HG02840 (cell line): ENCODE measurements at regions not wholly inside any gene's neighbourhood (a gene's known extent, or its start where the extent isn't known, plus 50 kb on each side); places are given as distances from the start of the nearest gene placed in this dataset.

ENCODE experiments used
- ATAC-seq: cut with Tn5 transposase; IDR thresholded peaks from one replicate; pipeline ENCODE4 v1.9.1; 2021; ENCODE audit warnings: mild to moderate bottlenecking, moderate library complexity, moderate number of reproducible peaks; ENCODE audit not compliant: unreplicated experiment, low FRiP score

DNA sequence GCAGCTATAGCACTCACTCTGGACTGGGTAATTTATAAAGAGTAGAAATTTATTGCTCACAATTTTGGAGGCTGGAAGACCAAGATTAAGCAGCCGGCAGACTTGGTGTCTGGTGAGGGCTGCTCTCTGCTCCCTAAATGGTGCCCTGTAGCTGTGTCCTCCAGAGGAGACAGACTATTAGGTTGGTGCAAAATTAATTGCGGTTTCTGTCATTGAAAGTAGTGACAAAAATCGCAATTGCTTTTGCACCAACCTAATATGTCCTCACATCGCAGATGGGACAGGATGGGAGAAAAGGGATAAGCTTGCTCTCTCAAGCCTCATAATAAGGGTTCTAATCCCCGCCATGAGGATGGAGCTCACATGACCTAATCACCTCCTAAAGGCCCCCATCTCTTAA is 258.1 kb upstream of the VCX3A start:
- ATAC-seq, result no peak

DNA sequence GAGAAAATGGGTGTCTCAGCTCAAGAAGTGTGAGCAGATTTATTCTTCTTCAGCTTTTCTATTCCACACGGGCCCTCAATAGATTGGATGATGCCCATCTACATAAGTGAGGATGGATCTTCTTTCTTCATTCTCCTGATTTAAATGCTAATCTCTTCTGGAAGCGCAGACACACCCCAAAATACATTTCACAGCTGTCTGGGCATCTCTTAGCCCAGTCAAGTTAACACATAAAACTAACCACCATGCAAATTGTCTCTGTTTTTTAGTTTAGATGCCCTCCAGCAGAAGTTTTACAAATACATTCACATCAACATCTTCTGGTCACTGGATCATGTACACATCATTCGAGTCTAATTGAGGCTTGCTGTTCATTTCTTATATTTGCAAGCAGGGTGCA is 249.0 kb upstream of the VCX3A start:
- no peak for ATAC-seq

DNA sequence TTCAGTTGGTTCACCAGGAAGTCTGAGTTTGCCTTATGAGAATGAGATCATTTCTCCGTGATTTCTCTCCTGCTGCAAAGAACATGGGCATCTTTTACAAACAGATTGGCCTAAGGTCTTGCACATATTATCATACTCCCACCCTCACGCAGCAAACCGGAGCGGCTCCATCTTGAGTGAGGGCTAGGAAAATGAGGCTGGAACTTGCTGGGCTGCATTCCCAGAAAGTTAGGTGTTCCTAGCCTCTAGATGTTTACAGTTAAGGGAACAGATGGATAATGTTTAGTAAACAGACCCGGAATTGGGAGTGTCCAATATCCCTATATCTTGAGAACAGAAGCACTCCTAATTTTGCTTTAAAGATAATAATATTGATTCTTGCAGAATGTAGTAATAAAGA is 247.9 kb upstream of the VCX3A start:
- ATAC-seq, result no peak

DNA sequence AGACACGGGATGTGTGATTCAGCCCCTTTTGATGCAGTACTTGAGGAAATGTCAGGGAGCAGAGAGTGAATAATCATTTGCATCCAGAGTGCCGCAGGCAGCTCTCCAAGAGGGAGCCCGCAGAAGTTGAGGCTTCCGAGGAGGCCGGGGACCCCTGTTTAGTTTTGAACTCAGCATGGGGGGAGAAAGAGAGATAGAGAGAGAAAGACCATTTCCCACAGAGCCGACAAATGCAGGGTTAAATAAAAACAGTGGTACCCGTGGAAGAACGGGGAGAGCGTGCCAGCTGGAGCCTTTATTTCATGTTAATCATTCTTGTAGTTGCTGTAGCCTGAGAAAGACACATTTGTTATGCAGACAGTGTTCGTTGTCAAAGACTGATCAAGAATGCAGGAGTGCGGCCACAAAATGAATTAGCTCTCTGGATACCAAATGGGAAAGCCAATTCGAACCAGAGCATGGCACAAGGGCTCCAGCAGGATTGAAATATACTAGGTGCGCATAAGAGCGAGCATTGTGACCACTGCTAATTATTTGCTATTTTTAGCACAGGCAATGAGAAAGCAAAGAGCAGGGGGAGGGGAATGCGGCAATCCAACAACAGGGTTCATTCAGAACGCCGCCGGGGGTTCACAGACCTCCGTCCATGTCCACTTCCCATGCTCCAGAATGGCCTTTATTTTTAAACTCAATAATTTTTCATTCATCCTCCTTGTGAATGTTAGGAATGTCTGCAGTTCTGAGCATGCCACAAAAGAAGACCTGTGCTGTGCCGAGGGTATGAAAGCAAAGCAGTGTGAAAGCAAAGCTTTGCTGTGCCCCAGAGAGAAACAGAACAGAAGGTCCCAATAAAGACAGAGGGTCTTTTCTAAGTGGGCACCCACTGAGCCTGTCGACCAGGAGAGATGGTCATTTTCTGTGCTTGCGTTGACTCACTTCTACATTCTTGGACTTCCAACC is 243.9 kb upstream of the VCX3A start:
- ATAC-seq, result no peak

DNA sequence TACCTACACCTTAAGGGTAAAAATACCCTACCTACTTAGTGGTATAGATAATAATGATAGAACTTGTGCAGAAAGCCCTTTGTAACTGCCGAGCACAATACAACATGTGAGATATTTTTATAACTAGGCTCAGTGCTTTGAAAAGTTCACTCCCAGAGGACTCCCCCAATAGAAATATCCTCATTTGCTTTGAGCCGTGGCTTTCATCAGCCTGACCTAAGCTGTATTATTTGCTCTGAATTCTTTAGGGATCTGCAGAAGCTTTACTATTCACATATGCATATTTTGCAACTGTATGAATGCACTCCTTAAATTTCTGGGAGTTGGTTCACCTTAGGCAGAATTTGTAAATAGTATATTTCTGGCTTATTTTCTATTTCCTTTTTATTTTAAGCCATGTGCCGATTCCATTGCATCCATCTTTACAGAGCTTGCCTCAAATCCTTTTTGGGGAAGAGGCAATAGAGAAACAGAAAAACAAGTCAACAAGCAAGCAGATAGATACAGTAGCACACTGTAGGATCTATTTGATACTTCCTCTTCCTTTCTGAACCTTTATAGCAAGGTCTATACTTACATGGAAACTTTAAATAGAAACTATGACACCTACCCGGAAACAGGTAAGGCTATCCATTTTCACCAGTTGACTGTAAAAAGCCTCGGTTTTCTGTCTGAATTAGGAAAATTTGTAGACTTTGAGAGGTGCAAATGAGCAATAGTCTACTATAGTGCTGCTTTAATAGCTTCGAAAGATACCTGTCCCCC is 242.5 kb upstream of the VCX3A start:
- peak; percentile 56 for ATAC-seq

DNA sequence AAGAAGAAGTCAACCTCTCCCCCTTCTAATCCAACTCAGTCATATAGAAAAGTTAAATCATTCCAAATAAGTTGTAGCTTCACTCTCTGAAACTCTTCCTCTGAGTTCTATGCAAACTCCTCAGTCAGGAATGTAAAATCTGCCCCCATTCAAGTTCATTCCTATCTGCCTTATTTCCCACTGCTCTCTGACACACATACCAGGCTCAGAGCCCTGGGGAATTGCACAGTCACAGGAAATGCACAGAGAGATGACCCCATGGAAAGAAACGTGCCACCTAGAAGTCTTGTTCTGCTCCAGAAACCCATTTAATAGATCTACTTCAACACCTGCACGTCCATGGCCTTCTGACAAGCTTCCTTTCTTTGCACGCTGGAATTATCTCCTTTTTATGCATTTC is 236.0 kb upstream of the VCX3A start:
- ATAC-seq, result no peak

DNA sequence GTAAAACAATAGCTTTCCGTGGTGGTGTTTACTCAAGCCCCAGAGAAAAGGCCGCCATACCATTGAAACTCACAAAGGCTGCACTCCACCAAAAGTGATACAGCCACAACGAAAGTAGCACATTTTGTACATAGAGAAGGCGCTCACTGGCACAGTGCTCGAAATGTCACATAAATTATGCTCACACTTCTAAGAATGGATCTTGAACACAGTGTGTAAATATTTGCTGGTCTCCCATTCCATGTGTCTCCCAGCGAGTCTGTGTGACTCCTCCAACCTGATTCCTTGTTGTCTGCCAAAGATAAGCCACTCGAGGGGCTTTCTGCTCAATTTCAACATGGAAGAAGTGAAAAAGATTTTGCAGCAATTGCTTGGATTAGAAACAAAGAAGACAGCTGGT is 234.0 kb upstream of the VCX3A start:
- ATAC-seq, result no peak

DNA sequence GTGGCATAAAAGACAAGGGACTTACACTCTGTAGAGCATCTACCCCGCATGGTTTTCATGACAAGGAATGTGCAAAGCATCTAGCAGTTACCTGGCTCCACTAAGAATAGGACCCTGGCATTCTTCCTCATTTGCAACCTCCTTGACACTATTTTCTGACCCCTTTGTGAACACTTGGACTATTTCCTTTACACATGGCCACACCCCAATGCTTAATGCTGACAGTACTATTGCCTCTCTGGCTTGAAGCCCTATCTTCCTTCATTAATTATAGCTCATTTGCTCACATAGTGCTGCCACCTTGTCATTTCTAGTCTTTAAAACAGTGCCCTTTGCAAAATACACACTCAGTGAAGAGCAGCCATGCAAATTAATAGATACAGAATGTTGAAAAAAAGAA is 226.3 kb upstream of the VCX3A start:
- no peak for ATAC-seq

DNA sequence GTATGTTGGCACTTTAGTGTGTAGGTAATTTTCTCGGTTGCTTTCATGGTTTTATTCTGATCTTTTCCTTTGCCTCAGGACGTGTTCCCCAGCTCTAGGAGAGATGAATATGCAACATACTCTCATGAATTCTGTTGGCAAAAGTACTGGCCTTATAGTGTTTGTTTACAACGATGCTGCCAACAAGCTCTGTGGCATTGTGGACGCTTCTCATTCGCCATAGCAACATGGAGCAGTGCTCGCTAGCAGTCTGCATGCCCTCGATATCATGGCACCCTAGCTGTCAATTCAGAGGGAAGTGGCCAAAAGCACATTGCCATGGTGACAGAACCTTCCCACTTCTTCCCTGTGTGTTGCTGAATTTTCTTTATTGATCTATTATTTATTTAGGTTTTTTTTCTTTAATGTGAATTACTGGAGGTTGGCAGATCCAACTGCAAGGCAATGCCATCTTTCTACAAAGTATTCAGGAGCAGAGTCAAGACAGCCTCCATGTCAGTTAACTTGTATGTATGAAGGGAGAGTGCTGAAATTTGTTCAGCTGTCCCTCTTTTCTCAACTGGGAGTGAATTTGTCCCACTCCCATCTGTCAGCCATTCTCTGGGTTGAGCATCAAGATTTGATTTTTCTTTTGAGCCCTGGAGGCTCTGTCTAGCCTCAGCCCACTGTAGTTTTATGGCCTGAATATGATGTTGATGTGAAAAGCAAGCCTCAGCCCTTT is 224.9 kb upstream of the VCX3A start:
- no peak for ATAC-seq

DNA sequence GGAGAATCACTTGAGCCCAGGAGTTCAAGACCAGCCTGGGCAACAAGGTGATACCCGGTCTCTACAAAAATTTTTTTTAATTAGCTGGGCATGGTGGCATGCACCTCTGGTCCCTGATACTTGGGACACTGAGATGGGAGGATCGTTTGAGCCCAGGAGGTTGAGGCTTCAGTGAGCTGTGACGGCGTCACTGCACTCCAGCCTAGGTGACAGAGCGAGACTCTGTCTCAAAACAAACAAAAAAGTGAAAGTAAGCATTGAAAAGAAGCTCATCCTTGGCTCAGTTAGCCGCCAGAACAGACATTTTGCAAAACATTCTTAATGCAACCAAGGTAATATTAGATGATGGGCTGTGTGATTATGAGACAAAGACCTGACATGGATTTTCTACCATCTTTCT is 223.3 kb upstream of the VCX3A start:
- ATAC-seq, result no peak

DNA sequence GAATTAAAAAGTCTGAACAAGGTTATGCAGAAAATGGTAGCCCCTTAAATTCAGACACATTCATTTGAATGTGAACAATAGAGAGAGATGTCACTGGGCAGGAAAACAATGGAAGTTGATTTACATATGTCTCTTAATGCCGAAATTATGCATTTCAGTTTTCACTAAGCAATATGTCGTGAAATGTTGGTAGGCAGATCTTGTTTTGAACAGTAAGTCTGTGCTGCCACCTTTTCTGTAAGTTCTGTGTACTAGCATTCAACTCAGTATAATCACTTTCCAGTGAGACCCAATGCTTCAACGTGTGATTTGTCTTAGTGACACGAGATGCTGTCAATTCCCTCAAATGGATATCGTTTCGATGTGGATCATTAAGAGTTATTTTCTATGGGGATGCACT is 222.7 kb upstream of the VCX3A start:
- no peak for ATAC-seq

DNA sequence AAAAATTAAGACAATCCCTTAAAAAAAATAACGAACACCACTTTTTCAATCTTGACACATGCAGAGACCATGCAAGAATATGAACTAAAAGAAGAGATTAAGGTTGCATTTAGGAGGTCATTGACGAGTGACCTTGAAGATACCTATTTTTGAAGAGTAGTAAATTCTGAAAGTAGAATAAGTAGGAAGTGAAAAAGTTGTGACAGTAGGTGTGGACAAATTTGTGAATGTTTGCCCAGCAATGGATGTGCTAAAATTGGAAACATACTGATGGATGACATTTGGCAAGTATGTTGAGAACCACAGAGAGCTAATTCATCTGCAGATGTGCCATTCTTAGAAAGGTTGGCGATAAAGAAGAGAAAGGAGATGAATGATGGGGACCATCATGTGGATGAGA is 213.7 kb upstream of the VCX3A start:
- no peak for ATAC-seq

DNA sequence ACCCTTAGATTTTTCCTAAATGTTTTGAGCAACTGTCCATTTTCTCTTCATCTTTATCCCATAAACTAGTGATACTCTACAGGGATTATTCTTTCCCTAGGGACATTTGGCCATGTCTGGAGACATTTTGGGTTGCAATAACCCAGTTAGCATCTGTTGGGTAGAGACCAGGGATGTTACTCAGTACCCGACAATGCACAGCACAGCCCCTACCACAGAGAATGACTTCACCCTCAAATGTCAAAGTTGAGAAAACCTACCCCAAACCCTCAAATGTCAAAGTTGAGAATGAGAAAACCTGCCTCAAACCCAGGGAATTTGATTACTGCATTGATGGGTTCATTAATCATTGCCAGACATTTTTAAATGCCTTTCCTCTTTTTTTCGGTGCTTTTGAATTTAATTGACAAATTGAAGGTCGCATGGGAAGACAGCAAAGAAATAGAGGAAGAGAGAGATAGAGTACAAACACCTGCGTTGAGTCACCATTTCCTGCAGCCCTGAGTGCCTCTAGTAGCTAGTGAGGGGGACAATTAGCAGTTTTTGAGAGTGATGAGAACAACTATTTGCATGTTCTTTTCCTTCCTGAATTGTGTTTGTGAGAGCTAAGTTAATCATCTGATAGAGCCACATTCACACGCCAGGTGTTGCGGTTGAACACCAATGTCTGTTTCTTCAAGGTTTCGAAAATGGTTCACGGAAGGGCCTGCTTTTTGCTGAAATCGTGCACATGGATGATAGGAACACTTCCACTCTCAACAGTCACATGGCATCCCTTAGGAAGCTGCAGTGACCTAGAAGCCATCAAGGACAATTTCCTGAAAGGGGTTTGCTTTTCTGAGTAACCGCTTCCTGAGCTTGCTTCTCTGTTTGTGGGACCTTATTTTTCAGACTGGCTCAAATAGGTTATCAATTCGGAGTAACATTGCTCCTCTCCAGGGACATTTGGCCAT is 203.9 kb upstream of the VCX3A start:
- peak; percentile 98 for ATAC-seq

DNA sequence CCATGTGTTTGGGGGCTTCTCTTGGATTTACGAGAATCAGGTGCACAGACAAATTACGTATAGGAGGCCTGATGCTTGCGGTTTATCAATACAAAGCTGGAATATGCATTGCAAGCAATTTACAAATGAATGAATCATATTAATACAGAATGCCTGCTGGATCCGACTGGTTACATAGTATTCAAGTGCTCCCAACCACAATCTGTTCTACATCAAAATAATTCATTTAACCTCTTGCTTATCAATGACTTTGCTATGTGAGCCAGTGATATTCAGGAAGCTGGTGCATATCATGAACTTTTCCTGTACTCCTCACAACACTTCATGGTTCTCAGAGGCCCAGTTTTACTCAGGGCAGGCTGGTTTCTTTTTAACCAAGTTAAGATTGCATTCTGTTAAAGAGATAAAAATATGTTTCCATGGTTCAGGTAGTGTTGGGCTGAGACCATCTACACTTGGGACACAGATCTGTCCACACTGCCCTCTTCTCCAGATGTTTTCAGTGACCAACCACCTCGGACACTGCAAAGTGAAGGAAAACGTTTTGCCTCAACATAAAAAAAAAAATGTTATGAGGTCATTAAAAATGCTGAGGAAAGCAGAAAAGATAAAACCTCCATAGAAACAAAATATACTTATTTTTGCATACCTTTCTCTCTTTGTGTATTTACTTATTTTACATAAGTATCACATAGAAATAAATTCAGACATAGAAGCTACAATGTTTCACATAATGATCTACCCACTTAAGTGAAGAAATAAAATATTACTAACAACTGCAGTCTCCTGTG is 200.1 kb upstream of the VCX3A start:
- no peak for ATAC-seq

DNA sequence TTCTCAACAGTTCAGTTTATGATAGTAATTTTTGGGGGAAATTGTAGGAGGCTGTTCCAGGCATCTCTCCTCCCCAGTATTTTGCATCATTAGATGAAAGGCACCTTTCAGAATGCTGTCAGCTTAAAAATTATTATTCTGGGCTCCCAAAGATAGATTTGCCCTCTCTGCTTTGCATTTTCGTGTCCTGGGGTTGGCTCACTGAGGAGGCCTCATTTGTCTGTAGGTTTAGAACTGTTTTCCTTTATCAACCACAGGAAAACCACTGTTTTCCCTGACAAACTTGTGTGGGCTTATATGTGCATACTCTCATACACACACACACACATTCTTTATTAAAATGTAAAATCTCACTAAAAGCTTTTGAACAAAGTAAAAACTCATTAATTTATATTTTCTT is 197.2 kb upstream of the VCX3A start:
- no peak for ATAC-seq

DNA sequence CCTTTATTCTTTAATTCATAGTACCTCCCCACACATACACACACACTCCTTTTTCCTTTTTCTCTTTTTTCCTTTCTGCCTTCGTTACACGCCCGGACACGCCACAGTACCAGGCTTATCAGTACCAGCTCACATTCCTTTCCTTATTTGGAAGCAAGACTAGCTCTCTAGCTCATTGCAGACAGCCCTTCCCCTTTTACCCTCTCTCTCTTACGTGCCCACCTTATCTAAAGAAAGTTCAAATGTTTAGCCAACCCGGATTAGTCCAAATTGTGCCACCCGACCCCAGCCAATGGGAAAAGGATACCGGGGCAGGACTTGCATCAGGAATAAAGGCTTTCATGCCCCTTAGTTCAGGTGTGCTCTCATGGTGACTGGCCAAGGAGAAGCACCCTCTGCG is 194.7 kb upstream of the VCX3A start:
- ATAC-seq, result no peak

DNA sequence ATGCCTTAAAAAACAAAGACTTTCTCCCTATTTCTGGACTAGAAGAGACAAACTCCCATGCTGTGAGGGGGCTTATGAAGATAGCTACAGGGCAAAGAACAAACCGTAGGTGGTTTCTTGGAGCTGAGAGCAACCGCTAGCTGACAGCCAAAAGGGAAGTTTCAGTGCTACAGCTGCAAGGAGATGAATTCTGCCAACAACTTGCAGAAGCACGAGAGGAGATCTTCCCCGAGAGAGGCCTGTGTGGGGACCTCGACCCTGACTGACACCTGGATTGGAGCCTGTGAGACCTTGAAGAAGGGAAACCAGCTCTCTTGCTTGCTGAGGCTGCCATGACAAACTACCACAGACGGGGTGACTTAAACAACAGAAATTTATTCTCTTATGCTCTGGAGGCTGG is 183.8 kb upstream of the VCX3A start:
- no peak for ATAC-seq

DNA sequence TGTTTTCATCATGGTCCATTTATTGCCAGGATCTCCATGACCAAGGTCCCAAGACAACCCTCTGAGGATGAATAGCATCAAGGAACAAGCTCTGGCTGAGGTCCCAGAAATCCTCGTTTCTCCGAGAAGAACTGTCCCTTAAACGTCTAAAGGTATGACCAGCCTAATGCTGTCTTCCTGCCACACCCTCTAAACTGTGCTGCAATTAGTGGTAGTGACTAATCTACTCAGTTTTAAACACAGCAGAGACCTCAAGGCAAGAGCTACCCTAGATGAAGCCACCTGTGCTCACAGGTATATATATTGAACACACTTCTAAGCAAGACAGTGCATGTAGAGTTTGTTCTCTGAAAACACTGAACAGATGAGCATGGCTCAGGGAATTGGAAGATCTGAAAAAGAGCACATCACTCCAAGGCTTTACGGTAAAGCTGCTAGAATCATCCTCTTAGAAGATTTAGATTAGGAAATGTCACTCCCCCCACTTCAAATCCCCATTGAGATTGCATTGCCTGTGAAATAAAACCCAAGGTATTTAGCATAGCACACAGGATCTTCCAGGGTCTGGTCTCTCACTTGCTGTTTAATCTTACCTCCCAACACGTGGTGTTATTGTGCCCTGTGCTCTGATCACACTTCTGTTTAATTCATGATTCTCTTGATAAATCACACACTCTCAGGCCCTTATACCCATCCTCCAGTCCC is 173.9 kb upstream of the VCX3A start:
- ATAC-seq, result no peak

DNA sequence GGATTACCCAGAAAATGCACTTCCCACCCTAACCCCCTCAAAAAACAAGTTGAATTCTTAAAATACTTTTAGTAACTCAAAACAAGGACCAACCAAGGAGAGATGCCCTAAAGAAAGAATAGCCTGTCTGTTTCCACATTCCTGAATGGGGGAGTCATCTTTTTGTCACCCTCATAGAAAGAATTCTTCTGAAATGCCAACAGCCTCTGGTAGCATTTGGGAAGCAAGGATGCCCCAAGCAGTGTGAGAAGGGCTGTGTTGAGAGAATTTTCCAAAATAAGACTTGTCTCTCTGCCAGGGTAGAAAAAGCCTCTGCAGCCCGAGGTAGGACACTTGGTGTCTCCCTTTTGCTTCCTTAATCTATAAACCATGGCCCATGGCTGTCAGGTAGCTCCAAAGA is 173.1 kb upstream of the VCX3A start:
- no peak for ATAC-seq
